CD14-positive monocyte (primary cell): ENCODE measurements at regions not wholly inside any gene's neighbourhood (a gene's known extent, or its start where the extent isn't known, plus 50 kb on each side); places are given as distances from the start of the nearest gene placed in this dataset.

Experiments used
- DNase-seq, 3 donors: peaks; one replicate each; pipeline ENCODE4 v3.0.0-alpha.2; 2011 to 2022
- H2AFZ ChIP-seq: 2 replicates; pipeline ENCODE4 v1.6.0; 2012; ENCODE audit warnings: mild to moderate bottlenecking, low read depth, low read length, inconsistent platforms; ENCODE audit not compliant: insufficient read depth, poor library complexity, severe bottlenecking
- H3K27ac ChIP-seq, 2 donors: 1 replicate in 1 of 2; 2 replicates in 1 of 2; pipeline ENCODE4 v1.5.1; 2012 to 2013; ENCODE audit warnings: low read length in 2 of 2, control low read depth in 1 of 2, inconsistent platforms in 1 of 2, low read depth in 1 of 2, mild to moderate bottlenecking in 1 of 2
- H3K27me3 ChIP-seq, 2 donors: one replicate each; pipeline versions ENCODE4 v1.6.0 to v1.6.1; 2011 to 2013; ENCODE audit warnings: low read length in 2 of 2; ENCODE audit not compliant: control insufficient read depth in 2 of 2, insufficient read depth in 2 of 2
- H3K36me3 ChIP-seq, 2 donors: replicated peaks in 1 of 2; 1 replicate in 1 of 2; 2 replicates in 1 of 2; pipeline versions ENCODE4 v1.5.1 to v1.6.1; 2012 to 2013; ENCODE audit warnings: low read length in 2 of 2, control low read depth in 1 of 2, inconsistent platforms in 1 of 2, mild to moderate bottlenecking in 1 of 2; ENCODE audit not compliant: insufficient read depth in 2 of 2, control insufficient read depth in 1 of 2
- H3K4me1 ChIP-seq, 2 donors: 1 replicate in 1 of 2; 2 replicates in 1 of 2; pipeline versions ENCODE4 v1.5.1 to v1.6.1; 2012 to 2013; ENCODE audit warnings: low read length in 2 of 2, control low read depth in 1 of 2, inconsistent platforms in 1 of 2, mild to moderate bottlenecking in 1 of 2, moderate library complexity in 1 of 2; ENCODE audit not compliant: insufficient read depth in 2 of 2, control insufficient read depth in 1 of 2
- H3K4me2 ChIP-seq: replicated peaks from 2 replicates; pipeline ENCODE3; 2012; ENCODE audit warnings: low read length, moderate library complexity, mild to moderate bottlenecking; ENCODE audit not compliant: poor library complexity, severe bottlenecking; ENCODE audit errors: extremely low read depth
- H3K4me3 ChIP-seq, 3 experiments: fragments of 200-600 bp in 1 of 3; sonication (generic) in 1 of 3; replicated peaks in 1 of 3; 1 replicate in 2 of 3; 2 replicates in 1 of 3; pipeline ENCODE4 v1.5.1; 2011 to 2013; ENCODE audit warnings: low read length in 3 of 3, mild to moderate bottlenecking in 3 of 3, control low read depth in 2 of 3, low read depth in 2 of 3, inconsistent platforms in 1 of 3, moderate library complexity in 1 of 3
- H3K79me2 ChIP-seq: 2 replicates; pipeline ENCODE4 v1.6.0; 2012; ENCODE audit warnings: mild to moderate bottlenecking, control low read depth, inconsistent platforms, low read length, moderate library complexity; ENCODE audit not compliant: insufficient read depth
- H3K9ac ChIP-seq: 2 replicates; pipeline ENCODE4 v1.6.0; 2017; ENCODE audit warnings: low read length, mild to moderate bottlenecking; ENCODE audit not compliant: insufficient read depth, poor library complexity, severe bottlenecking
- H3K9me3 ChIP-seq, 2 donors: replicated peaks in 1 of 2; 1 replicate in 1 of 2; 2 replicates in 1 of 2; pipeline versions ENCODE4 v1.5.1 to v1.6.1; 2012 to 2013; ENCODE audit warnings: low read length in 2 of 2, control low read depth in 1 of 2; ENCODE audit not compliant: control insufficient read depth in 1 of 2, insufficient read depth in 1 of 2
- H4K20me1 ChIP-seq: 2 replicates; pipeline ENCODE4 v1.6.0; 2012; ENCODE audit warnings: mild to moderate bottlenecking, low read length, control low read depth, moderate library complexity; ENCODE audit not compliant: insufficient read depth
- H3K27ac Mint-ChIP-seq, 7 donors: one replicate each; pipeline ENCODE4 v1.8.0; 2020; ENCODE audit warnings: mild to moderate bottlenecking in 7 of 7, mixed read lengths in 7 of 7, moderate library complexity in 6 of 7, inconsistent platforms in 2 of 7
- H3K27me3 Mint-ChIP-seq, 3 donors: one replicate each; pipeline ENCODE4 v1.8.0; 2021 to 2022; ENCODE audit warnings: low read depth in 3 of 3, mild to moderate bottlenecking in 3 of 3, mixed read lengths in 3 of 3, moderate library complexity in 3 of 3, inconsistent platforms in 1 of 3
- H3K36me3 Mint-ChIP-seq, 2 donors: one replicate each; pipeline ENCODE4 v1.8.0; 2020; ENCODE audit warnings: mixed read lengths in 2 of 2, inconsistent platforms in 1 of 2, mild to moderate bottlenecking in 1 of 2
- H3K4me1 Mint-ChIP-seq: one replicate; pipeline ENCODE4 v1.8.0; 2020; ENCODE audit warnings: mild to moderate bottlenecking, mixed read lengths
- H3K4me3 Mint-ChIP-seq, 2 donors: one replicate each; pipeline ENCODE4 v1.8.0; 2020; ENCODE audit warnings: mild to moderate bottlenecking in 2 of 2, mixed read lengths in 2 of 2, moderate library complexity in 1 of 2
- H3K9me3 Mint-ChIP-seq, 7 donors: one replicate each; pipeline ENCODE4 v1.8.0; 2020 to 2022; ENCODE audit warnings: mixed read lengths in 7 of 7, mild to moderate bottlenecking in 6 of 7, moderate library complexity in 6 of 7, inconsistent platforms in 2 of 7
- CTCF ChIP-seq: fragments of 200-600 bp; IDR thresholded peaks from one replicate; pipeline ENCODE4 v1.8.0; 2022; ENCODE audit warnings: antibody characterized with exemption, mild to moderate bottlenecking
- WGBS: methylation state at CpG from one replicate; pipeline ENCODE4 v1.1.5; 2013; ENCODE audit warnings: missing lambda C conversion rate; ENCODE audit not compliant: insufficient coverage; 5-methylcytosine and 5-hydroxymethylcytosine counted together
- intact Hi-C, 2 donors: fragments of 100-400 bp; cut with micrococcal nuclease; formaldehyde crosslinking; loops; one replicate each; pipeline versions ENCODE4 v1.15.0 to v1.15.1; 2023

DNA sequence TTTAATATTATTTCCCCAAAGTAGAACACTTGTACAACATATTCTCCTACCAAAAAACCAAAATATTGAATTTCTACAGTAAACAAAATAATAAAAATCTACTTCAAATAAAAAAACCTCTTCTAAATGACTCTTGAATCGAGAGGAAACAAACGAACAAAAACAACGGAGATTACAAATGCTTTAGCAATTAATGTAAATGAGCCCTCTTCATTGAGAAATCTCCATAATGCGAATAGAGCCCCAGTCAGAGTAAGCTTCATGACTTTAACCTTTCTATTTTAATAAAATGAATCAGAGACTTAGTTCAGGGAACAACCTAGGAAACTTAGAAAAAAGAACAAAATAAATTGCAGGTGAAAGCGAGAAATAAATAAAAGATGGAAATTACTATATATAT is 129.3 kb upstream of the SEMA6A start:
- no peak overlapping the region for H3K27ac Mint-ChIP-seq
- WGBS, result 100% methylated on average over 3 of the region's 5 CpGs
- peaks cover 0 to 17% (median 4%) of the 10 kb centered on the region in 7 donors for H3K9me3 Mint-ChIP-seq

DNA sequence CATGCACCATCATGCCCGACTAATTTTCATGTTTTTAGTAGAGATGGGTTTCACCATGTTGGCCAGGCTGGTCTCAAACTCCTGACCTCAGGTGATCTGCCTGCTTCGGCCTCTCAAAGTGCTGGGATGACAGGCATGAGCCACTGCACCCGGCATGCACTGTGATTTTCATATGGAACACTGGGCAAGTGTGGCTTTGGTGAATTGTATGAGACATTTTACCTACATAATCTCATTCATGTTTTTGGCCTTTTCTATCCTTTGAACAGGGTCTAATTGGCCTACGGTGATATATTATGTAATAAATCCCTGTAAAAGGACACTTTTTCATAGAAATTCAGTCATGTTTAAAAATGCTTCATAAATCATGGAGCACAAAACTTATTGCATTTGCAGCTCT is 128.7 kb upstream of the SEMA6A start:
- Histone ChIP-seq H3K4me1 (no peaks in the 10 kb centered on the region), H3K36me3 (no peaks in the 10 kb centered on the region), H3K4me2 (no peak overlapping the region), H3K79me2 (no peaks in the 10 kb centered on the region), H3K9ac (no peak overlapping the region), H3K27me3 (no peaks in the 10 kb centered on the region), H3K9me3 (no peaks in the 10 kb centered on the region), H3K27ac (no peak overlapping the region), H2AFZ (no peak overlapping the region), H4K20me1 (no peaks in the 10 kb centered on the region), H3K4me3 (no peak overlapping the region)
- intact Hi-C loops, result no loop called here
- no peak overlapping the region for H3K4me3 Mint-ChIP-seq
- peaks cover 0 to 4% (median 0%) of the 10 kb centered on the region in 3 donors for H3K27me3 Mint-ChIP-seq
- H3K27ac Mint-ChIP-seq, result no peak overlapping the region
- DNase-seq, result no peak
- WGBS, result 100% methylated on average over 1 of the region's 4 CpGs
- H3K9me3 Mint-ChIP-seq, result peaks cover 0 to 19% (median 7%) of the 10 kb centered on the region in 7 donors
- no peaks in the 10 kb centered on the region for H3K4me1 Mint-ChIP-seq
- TF ChIP-seq CTCF, result no peak
- H3K36me3 Mint-ChIP-seq, result no peaks in the 10 kb centered on the region

More for the DNA sequence above, 129.3 kb upstream of the SEMA6A start:
- Mint-ChIP-seq H3K4me3 (no peak overlapping the region), H3K36me3 (no peaks in the 10 kb centered on the region), H3K4me1 (no peaks in the 10 kb centered on the region), H3K27me3 (peaks cover 0 to 4% (median 0%) of the 10 kb centered on the region in 3 donors)
- H3K9ac ChIP-seq, result no peak overlapping the region
- no peak overlapping the region for H2AFZ ChIP-seq
- no peak for DNase-seq
- no peaks in the 10 kb centered on the region for H3K27me3 ChIP-seq
- H3K79me2 ChIP-seq, result no peaks in the 10 kb centered on the region
- no peaks in the 10 kb centered on the region for H3K36me3 ChIP-seq
- no peak overlapping the region for H3K4me3 ChIP-seq
- no peaks in the 10 kb centered on the region for H4K20me1 ChIP-seq
- intact Hi-C loops, result no loop called here
- no peak for TF ChIP-seq CTCF
- no peak overlapping the region for H3K4me2 ChIP-seq
- H3K4me1 ChIP-seq, result no peaks in the 10 kb centered on the region
- H3K27ac ChIP-seq, result no peak overlapping the region
- no peaks in the 10 kb centered on the region for H3K9me3 ChIP-seq
